SK-N-SH (cell line): ENCODE measurements at regions not wholly inside any gene's neighbourhood (a gene's known extent, or its start where the extent isn't known, plus 50 kb on each side); places are given as distances from the start of the nearest gene placed in this dataset.
A peak's percentile ranks its signal among the peaks of the same experiment; 100 is the strongest.

Experiments used
- CTCF ChIA-PET: fragments of 300-600, 350-600 bp; formaldehyde crosslinking; extraction: SDS; loops from one replicate; lab custom pipeline; 2021; lab: Yijun Ruan, JAX
- POLR2A ChIA-PET: fragments of 350-600 bp; sonication (Branson Sonifier 250); formaldehyde crosslinking; extraction: SDS; loops from one replicate; lab custom pipeline; 2020; ENCODE audit warnings: antibody characterized with exemption, inconsistent platforms; lab: Yijun Ruan, JAX
- DNase-seq: peaks from one replicate; pipeline ENCODE4 v3.0.0; 2012
- H2AFZ ChIP-seq: fragments of 200-600 bp; sonication (generic); 2 replicates; pipeline ENCODE4 v1.8.1; 2016; ENCODE audit warnings: antibody characterized with exemption, mild to moderate bottlenecking, low read depth
- H3F3A ChIP-seq: fragments of 200-600 bp; sonication (generic); replicated peaks from 2 replicates; pipeline ENCODE3; 2016; ENCODE audit warnings: antibody characterized with exemption, mild to moderate bottlenecking; ENCODE audit not compliant: insufficient read depth
- H3K27ac ChIP-seq, 2 experiments: fragments of 200-500 bp in 1 of 2; fragments of 200-600 bp in 1 of 2; sonication (Bioruptor generic) in 1 of 2; sonication (generic), shearing (Covaris generic) in 1 of 2; 2 replicates each; pipeline versions ENCODE4 v1.5.1 to v1.6.1; 2014 to 2016; ENCODE audit warnings: low read depth in 2 of 2, inconsistent platforms in 1 of 2, low read length in 1 of 2, mild to moderate bottlenecking in 1 of 2, mixed read lengths in 1 of 2
- H3K27me3 ChIP-seq: fragments of 200-600 bp; sonication (generic), shearing (Covaris generic); 2 replicates; pipeline ENCODE4 v1.6.1; 2016; ENCODE audit warnings: mixed run types; ENCODE audit not compliant: insufficient read depth
- H3K36me3 ChIP-seq, 2 experiments: fragments of 200-500 bp in 1 of 2; fragments of 200-600 bp in 1 of 2; sonication (Bioruptor generic) in 1 of 2; sonication (generic) in 1 of 2; replicated peaks in 1 of 2; 2 replicates each; pipeline versions ENCODE3 to v1.5.1; 2014 to 2016; ENCODE audit warnings: low read length in 1 of 2, mild to moderate bottlenecking in 1 of 2; ENCODE audit not compliant: insufficient read depth in 2 of 2, control insufficient read depth in 1 of 2
- H3K4me1 ChIP-seq, 2 experiments: fragments of 200-500 bp in 1 of 2; fragments of 200-600 bp in 1 of 2; sonication (Bioruptor generic) in 1 of 2; sonication (generic), shearing (Covaris generic) in 1 of 2; 2 replicates each; pipeline versions ENCODE4 v1.5.1 to v1.6.1; 2014 to 2016; ENCODE audit warnings: low read depth in 1 of 2, low read length in 1 of 2, mixed run types in 1 of 2; ENCODE audit not compliant: insufficient read depth in 2 of 2, control insufficient read depth in 1 of 2
- H3K4me2 ChIP-seq: fragments of 200-600 bp; sonication (generic), shearing (Covaris generic); 2 replicates; pipeline ENCODE4 v1.6.1; 2017; ENCODE audit warnings: mixed run types
- H3K4me3 ChIP-seq, 2 experiments: fragments of 200-500 bp in 1 of 2; fragments of 200-600 bp in 1 of 2; sonication (Bioruptor generic) in 1 of 2; sonication (generic), shearing (Covaris generic) in 1 of 2; 2 replicates each; pipeline versions ENCODE4 v1.5.1 to v1.8.1; 2014 to 2016; ENCODE audit warnings: low read depth in 2 of 2, inconsistent platforms in 1 of 2, low read length in 1 of 2, mild to moderate bottlenecking in 1 of 2, mixed read lengths in 1 of 2, moderate library complexity in 1 of 2
- H3K79me2 ChIP-seq: fragments of 200-600 bp; sonication (generic); 2 replicates; pipeline ENCODE4 v1.8.1; 2017; ENCODE audit warnings: mild to moderate bottlenecking; ENCODE audit not compliant: insufficient read depth
- H3K9ac ChIP-seq: fragments of 200-600 bp; sonication (generic); 2 replicates; pipeline ENCODE4 v1.6.1; 2017; ENCODE audit warnings: mixed run types
- H3K9me2 ChIP-seq: fragments of 200-600 bp; sonication (generic); 2 replicates; pipeline ENCODE4 v1.6.1; 2017; ENCODE audit warnings: mixed run types
- H3K9me3 ChIP-seq: fragments of 200-600 bp; sonication (generic); 2 replicates; pipeline ENCODE4 v1.6.1; 2017; ENCODE audit warnings: mixed run types, mild to moderate bottlenecking, moderate library complexity
- H4K20me1 ChIP-seq: fragments of 200-600 bp; sonication (generic); 2 replicates; pipeline ENCODE4 v1.6.1; 2017; ENCODE audit warnings: mild to moderate bottlenecking, mixed run types; ENCODE audit not compliant: insufficient read depth
- CHD2 ChIP-seq: fragments of 150-350 bp; IDR thresholded peaks from 2 replicates; pipeline ENCODE4 v1.6.1; 2018; ENCODE audit warnings: low read length; ENCODE audit not compliant: partially characterized antibody
- FOSL2 ChIP-seq: IDR thresholded peaks from 2 replicates; pipeline ENCODE4 v1.4.0; 2012; ENCODE audit warnings: low read depth, mild to moderate bottlenecking, moderate library complexity, borderline replicate concordance
- MXI1 ChIP-seq: IDR thresholded peaks from 2 replicates; pipeline ENCODE4 v1.6.1; 2012; ENCODE audit warnings: mild to moderate bottlenecking, low read depth, low read length, improper control_type of control experiment
- NRF1 ChIP-seq: IDR thresholded peaks from 2 replicates; pipeline ENCODE4 v1.6.1; 2012; ENCODE audit warnings: low read depth, mild to moderate bottlenecking, low read length
- POLR2AphosphoS5 ChIP-seq: IDR thresholded peaks from 2 replicates; pipeline ENCODE4 v1.6.1; 2012; ENCODE audit warnings: low read depth, low read length
- RFX5 ChIP-seq: IDR thresholded peaks from 2 replicates; pipeline ENCODE4 v1.6.1; 2012; ENCODE audit warnings: mild to moderate bottlenecking, improper control_type of control experiment, low read length
- SMC3 ChIP-seq: IDR thresholded peaks from 2 replicates; pipeline ENCODE4 v1.6.1; 2012; ENCODE audit warnings: low read depth, low read length, improper control_type of control experiment
- TCF12 ChIP-seq: IDR thresholded peaks from 2 replicates; pipeline ENCODE4 v1.4.0; 2012
- TEAD4 ChIP-seq: IDR thresholded peaks from 2 replicates; pipeline ENCODE4 v1.4.0; 2012; ENCODE audit warnings: mild to moderate bottlenecking, borderline replicate concordance; ENCODE audit not compliant: insufficient read depth
- WGBS: methylation state at CpG from one replicate; pipeline ENCODE4 v1.1.6; 2017; ENCODE audit warnings: low lambda C conversion rate; 5-methylcytosine and 5-hydroxymethylcytosine counted together
- TF ChIP-seq, protein P1 (sequence below): fragments of 200-600 bp; sonication (generic); IDR thresholded peaks from 2 replicates; pipeline ENCODE4 v1.6.1; 2017; ENCODE audit warnings: antibody characterized with exemption, mild to moderate bottlenecking, moderate library complexity
- TF ChIP-seq, protein P2 (sequence below): fragments of 150-350 bp; IDR thresholded peaks from 2 replicates; pipeline ENCODE4 v1.6.1; 2016; ENCODE audit warnings: mild to moderate bottlenecking, low read depth, low read length

DNA sequence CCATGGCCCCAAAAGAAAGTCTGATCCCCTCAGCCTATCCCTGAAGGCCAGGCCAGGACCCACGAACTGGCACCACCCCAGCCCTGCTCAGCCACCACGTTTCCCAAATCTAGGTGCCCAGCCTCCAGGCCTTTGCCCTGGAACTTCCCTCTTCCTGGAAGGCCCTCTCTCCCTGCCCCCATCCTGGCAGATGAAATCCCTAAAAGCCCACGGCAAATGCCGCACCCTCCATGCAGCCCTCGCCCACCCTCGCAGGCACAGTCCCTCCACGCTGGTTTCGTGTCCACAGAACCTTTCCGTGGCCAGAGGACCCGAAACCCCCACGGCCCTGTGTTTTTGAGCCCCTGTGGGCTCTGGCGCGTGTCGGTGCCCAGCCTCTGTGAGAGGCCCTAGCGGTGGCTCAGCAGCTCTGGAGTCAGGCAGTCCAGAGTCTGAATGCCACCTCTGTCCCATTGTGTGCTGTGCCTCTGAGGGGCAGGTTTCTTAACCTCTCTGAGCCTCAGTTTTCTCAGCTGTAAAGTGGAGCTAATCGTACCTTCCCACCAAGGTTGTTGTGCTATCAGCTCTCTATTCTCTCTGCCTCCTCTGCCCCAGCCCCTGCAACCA lies 138.5 kb upstream of the IQSEC1 start:
- no peak overlapping the region for H3K4me2 ChIP-seq
- POLR2A ChIA-PET, result no interaction called here
- H3K27me3 ChIP-seq, result no peaks in the 10 kb centered on the region
- H3K9me3 ChIP-seq, result no peaks in the 10 kb centered on the region
- H3K9me2 ChIP-seq, result no peaks in the 10 kb centered on the region
- no peak overlapping the region for H3K27ac ChIP-seq
- no peaks in the 10 kb centered on the region for H4K20me1 ChIP-seq
- H3K9ac ChIP-seq, result no peak overlapping the region
- H3F3A ChIP-seq, result no peaks in the 10 kb centered on the region
- no peak overlapping the region for H2AFZ ChIP-seq
- no peak for DNase-seq
- H3K79me2 ChIP-seq, result no peaks in the 10 kb centered on the region
- WGBS, result 69% methylated on average over 15 of the region's 16 CpGs
- CTCF ChIA-PET, result no interaction called here
- no peak overlapping the region for H3K4me3 ChIP-seq
- no peaks in the 10 kb centered on the region for H3K36me3 ChIP-seq
- H3K4me1 ChIP-seq, result peaks cover 5 to 8% of the 10 kb centered on the region in 2 experiments; a peak in 1 of 4 replicates
- TF ChIP-seq POLR2AphosphoS5 (no peak), NRF1 (no peak), RFX5 (no peak), TEAD4 (no peak)

DNA sequence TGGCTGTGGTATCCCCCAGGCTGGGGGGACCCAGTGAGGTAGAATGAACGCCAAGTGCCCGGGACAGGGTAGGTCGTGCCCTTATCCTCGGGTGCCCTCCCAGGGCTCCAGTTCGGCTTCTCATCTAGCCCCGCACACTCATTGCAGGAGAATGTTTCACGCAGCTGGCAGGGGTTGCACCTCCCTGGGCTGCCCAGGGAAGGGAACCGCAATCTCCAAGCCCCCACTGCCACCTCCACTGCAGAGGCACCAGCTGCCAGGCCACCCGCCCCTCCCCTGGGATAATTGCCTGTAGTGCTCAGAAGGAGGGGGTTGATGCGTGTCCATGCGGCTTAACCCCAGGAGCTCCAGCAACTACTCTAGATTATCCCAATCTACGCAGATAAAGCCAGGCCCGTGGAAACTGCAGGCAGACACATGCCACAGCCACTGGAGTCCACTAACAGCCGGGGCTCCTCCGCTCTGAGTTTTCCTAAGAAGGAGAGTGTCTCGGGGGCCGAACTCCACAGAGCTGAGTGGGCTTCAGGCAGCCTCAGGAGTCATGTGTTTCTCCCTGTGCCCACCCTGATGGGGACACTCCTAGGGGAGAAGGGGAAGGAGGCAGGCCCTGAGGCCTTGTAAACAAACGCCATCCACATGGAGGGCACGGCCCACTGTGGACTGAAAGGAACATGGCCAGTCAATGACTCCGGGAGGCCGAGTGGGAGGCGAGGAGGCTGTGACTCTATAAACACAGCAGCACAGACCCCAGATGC lies 137.2 kb upstream of the IQSEC1 start:
- no peak overlapping the region for H3K27ac ChIP-seq
- 68% methylated on average over 15 of the region's 22 CpGs for WGBS
- CTCF ChIA-PET, result interaction anchor here (1.1 kb wide), 1 partner anchor 13 kb away, joined by 3 read pairs; no protein-coding TSS in a partner anchor
- no peak overlapping the region for H2AFZ ChIP-seq
- H3K36me3 ChIP-seq, result no peaks in the 10 kb centered on the region
- no peaks in the 10 kb centered on the region for H3K27me3 ChIP-seq
- TF ChIP-seq, protein P1, sequence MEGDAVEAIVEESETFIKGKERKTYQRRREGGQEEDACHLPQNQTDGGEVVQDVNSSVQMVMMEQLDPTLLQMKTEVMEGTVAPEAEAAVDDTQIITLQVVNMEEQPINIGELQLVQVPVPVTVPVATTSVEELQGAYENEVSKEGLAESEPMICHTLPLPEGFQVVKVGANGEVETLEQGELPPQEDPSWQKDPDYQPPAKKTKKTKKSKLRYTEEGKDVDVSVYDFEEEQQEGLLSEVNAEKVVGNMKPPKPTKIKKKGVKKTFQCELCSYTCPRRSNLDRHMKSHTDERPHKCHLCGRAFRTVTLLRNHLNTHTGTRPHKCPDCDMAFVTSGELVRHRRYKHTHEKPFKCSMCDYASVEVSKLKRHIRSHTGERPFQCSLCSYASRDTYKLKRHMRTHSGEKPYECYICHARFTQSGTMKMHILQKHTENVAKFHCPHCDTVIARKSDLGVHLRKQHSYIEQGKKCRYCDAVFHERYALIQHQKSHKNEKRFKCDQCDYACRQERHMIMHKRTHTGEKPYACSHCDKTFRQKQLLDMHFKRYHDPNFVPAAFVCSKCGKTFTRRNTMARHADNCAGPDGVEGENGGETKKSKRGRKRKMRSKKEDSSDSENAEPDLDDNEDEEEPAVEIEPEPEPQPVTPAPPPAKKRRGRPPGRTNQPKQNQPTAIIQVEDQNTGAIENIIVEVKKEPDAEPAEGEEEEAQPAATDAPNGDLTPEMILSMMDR, result no peak
- TF ChIP-seq TCF12 (no peak), CHD2 (no peak), SMC3 (no peak), NRF1 (no peak), MXI1 (no peak), FOSL2 (no peak)
- TF ChIP-seq, protein P2, sequence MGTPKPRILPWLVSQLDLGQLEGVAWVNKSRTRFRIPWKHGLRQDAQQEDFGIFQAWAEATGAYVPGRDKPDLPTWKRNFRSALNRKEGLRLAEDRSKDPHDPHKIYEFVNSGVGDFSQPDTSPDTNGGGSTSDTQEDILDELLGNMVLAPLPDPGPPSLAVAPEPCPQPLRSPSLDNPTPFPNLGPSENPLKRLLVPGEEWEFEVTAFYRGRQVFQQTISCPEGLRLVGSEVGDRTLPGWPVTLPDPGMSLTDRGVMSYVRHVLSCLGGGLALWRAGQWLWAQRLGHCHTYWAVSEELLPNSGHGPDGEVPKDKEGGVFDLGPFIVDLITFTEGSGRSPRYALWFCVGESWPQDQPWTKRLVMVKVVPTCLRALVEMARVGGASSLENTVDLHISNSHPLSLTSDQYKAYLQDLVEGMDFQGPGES, result no peak
- H3K9me2 ChIP-seq, result no peaks in the 10 kb centered on the region
- no peaks in the 10 kb centered on the region for H3K79me2 ChIP-seq
- H4K20me1 ChIP-seq, result no peaks in the 10 kb centered on the region
- no peaks in the 10 kb centered on the region for H3F3A ChIP-seq
- H3K4me2 ChIP-seq, result no peak overlapping the region
- DNase-seq, result peak; percentile 68
- no peak overlapping the region for H3K9ac ChIP-seq
- no peak overlapping the region for H3K4me3 ChIP-seq
- peaks cover 0 to 8% of the 10 kb centered on the region in 2 experiments; a peak in 1 of 4 replicates for H3K4me1 ChIP-seq
- POLR2A ChIA-PET, result no interaction called here
- no peaks in the 10 kb centered on the region for H3K9me3 ChIP-seq
